Panc1 (cell line): ENCODE measurements at regions not wholly inside any gene's neighbourhood (a gene's known extent, or its start where the extent isn't known, plus 50 kb on each side); places are given as distances from the start of the nearest gene placed in this dataset.
A peak's percentile ranks its signal among the peaks of the same experiment; 100 is the strongest.

Experiments used
- ATAC-seq: fragments of 200-7000 bp; cut with Tn5 transposase; 2 replicates; pipeline ENCODE4 v1.9.1; 2020; ENCODE audit warnings: mild to moderate bottlenecking, moderate library complexity
- BruUV-seq: library from RNA; stranded (reverse); fragments of 400-500 nt; replicated peaks from 2 replicates; lab custom pipeline; 2021; lab: Mats Ljungman, UMichigan
- CTCF ChIA-PET: fragments of 300-600 bp; sonication (Branson Sonifier 250); formaldehyde crosslinking; loops from one replicate; lab custom pipeline; 2022; ENCODE audit warnings: antibody characterized with exemption; lab: Charles Lee
- POLR2A ChIA-PET: fragments of 300-600 bp; sonication (Branson Sonifier 250); formaldehyde crosslinking; loops from one replicate; lab custom pipeline; 2022; ENCODE audit warnings: antibody characterized with exemption; lab: Charles Lee
- DNase-seq: peaks from one replicate; pipeline ENCODE4 v3.0.0-alpha.2; 2010; ENCODE audit warnings: low read depth, low spot score
- H3K27ac ChIP-seq: 2 replicates; pipeline ENCODE4 v1.5.1; 2011; ENCODE audit warnings: mild to moderate bottlenecking, low read length, inconsistent platforms
- H3K27me3 ChIP-seq: fragments of 200-500 bp; sonication (Bioruptor generic); 2 replicates; pipeline ENCODE4 v1.6.0; 2014; ENCODE audit warnings: low read length, inconsistent platforms; ENCODE audit not compliant: control insufficient read depth, insufficient read depth
- H3K36me3 ChIP-seq: fragments of 200-500 bp; sonication (Bioruptor generic); 2 replicates; pipeline ENCODE4 v1.5.1; 2014; ENCODE audit warnings: inconsistent platforms, mild to moderate bottlenecking, low read length, moderate library complexity; ENCODE audit not compliant: control insufficient read depth, insufficient read depth
- H3K4me1 ChIP-seq: 2 replicates; pipeline ENCODE4 v1.5.1; 2011; ENCODE audit warnings: inconsistent platforms, mild to moderate bottlenecking, low read length, moderate library complexity; ENCODE audit not compliant: control insufficient read depth, insufficient read depth
- H3K4me3 ChIP-seq, 2 experiments: 2 replicates each; pipeline ENCODE4 v1.5.1; 2011 to 2012; ENCODE audit warnings: low read depth in 2 of 2, low read length in 2 of 2, mild to moderate bottlenecking in 2 of 2, inconsistent platforms in 1 of 2, moderate library complexity in 1 of 2
- H3K9me3 ChIP-seq: fragments of 200-500 bp; sonication (Bioruptor generic); 2 replicates; pipeline ENCODE4 v1.5.1; 2014; ENCODE audit warnings: low read depth, mild to moderate bottlenecking, inconsistent platforms, low read length, moderate library complexity; ENCODE audit not compliant: control insufficient read depth, insufficient read depth
- CTCF ChIP-seq: fragments of 450-650 bp; IDR thresholded peaks from 2 replicates; pipeline ENCODE4 v1.5.1; 2017; ENCODE audit warnings: mild to moderate bottlenecking
- POLR2AphosphoS5 ChIP-seq: IDR thresholded peaks from 2 replicates; pipeline ENCODE4 v1.6.1; 2012; ENCODE audit warnings: mild to moderate bottlenecking, low read depth, low read length, moderate library complexity
- REST ChIP-seq, 2 experiments: IDR thresholded peaks; 2 replicates each; pipeline ENCODE4 v1.6.1; 2011 to 2012; ENCODE audit warnings: low read depth in 2 of 2, control low read depth in 1 of 2, low read length in 1 of 2, mild to moderate bottlenecking in 1 of 2, moderate library complexity in 1 of 2; ENCODE audit not compliant: insufficient read depth in 1 of 2
- SIN3A ChIP-seq: IDR thresholded peaks from 2 replicates; pipeline ENCODE4 v1.6.1; 2012; ENCODE audit warnings: low read depth, mild to moderate bottlenecking, low read length, moderate library complexity, borderline replicate concordance; ENCODE audit not compliant: insufficient read depth
- TCF7L2 ChIP-seq: IDR thresholded peaks from 2 replicates; pipeline ENCODE4 v1.6.1; 2011; ENCODE audit warnings: mild to moderate bottlenecking, low read depth, low read length, inconsistent platforms
- in situ Hi-C: cut with HindIII; loops from 2 replicates; pipeline ENCODE4 v1.10.0; 2016; ENCODE audit warnings: low sequenced_read_pairs, low pct_unique_long_range_greater_than_20kb
- intact Hi-C: fragments of 100-400 bp; cut with micrococcal nuclease; formaldehyde crosslinking; loops from one replicate; pipeline ENCODE4 v1.10.0; 2022; ENCODE audit not compliant: unreplicated experiment

DNA sequence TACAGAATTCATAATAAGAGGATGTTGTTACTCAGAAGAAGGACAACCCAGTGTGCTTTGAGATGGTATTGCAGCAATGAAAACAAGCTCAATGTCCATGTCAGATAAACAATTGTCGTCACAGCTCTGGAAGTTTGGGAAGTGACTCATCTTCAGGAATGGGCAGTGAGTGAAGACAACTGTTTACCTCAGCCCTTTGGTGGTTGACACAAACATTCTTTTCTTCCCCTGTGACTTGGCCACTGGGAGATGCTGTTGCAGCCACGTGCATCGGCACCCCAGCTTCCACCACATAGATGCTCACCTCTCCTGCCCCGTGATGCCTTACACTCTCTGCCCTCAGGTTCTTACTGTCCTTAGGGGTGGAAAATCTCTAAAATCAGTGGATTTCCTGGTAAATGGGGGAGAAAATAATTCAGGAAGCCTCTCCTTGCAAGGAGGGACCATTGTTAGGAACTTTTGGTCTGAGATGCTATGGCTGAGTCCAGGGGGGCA lies 114.1 kb upstream of the GALNT15 start:
- DNase-seq (peak; percentile 95), ATAC-seq (peak; percentile 95)
- Histone ChIP-seq H3K9me3 (no peaks in the 10 kb centered on the region), H3K36me3 (no peaks in the 10 kb centered on the region), H3K4me1 (peaks cover 24% of the 10 kb centered on the region), H3K4me3 (peak overlapping the region in 1 of 2 experiments; percentile 26; a peak in 1 of 4 replicates), H3K27me3 (no peaks in the 10 kb centered on the region), H3K27ac (peak overlapping the region; percentile 80)
- POLR2A ChIA-PET: interaction anchor here (0.6 kb wide), 1 partner anchor 118 kb away, joined by 8 read pairs; no protein-coding TSS in a partner anchor
- in situ Hi-C loops: no loop called here
- BruUV-seq: no TSS peak
- intact Hi-C loops: no loop called here
- CTCF ChIA-PET: interaction anchor here (0.5 to 0.9 kb wide), 2 partner anchors 11 to 93 kb away, joined by 3 read pairs; no protein-coding TSS in a partner anchor
- TF ChIP-seq SIN3A (no peak), TCF7L2 (0 out of 2 replicates have a peak, but pooled peaks have one; percentile 15), CTCF (peak; percentile 62), POLR2AphosphoS5 (peak; percentile 73; the same call in 1 of the 2 replicates), REST (IDR thresholded peaks at IDR 0.05; ENCODE audit: insufficient read depth in 1 of 2, low read depth in 2 of 2, low read length in 1 of 2) (no peak)

DNA sequence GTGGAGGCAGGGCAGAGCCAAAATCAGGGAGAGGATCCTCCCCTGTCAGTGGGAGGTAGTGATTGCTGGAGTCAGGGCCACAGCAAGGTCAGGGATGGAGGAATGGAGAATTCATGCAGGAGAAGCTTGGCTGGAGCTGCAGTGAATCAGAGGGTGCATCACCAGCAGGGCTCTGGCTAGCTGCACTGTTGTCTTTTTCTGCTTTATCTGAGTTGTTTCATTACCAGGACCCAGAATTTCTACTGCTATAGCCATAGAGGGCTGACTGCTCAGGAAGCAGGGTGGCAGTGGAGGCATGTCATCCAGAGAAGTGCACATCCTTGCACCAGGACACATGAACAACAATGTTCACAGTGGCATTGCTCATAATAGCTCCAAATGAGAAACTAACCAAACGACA lies 113.5 kb upstream of the GALNT15 start:
- Histone ChIP-seq H3K27me3 (no peaks in the 10 kb centered on the region), H3K27ac (peak overlapping the region; percentile 80), H3K4me1 (peaks cover 20% of the 10 kb centered on the region), H3K9me3 (no peaks in the 10 kb centered on the region), H3K4me3 (no peak overlapping the region), H3K36me3 (no peaks in the 10 kb centered on the region)
- CTCF ChIA-PET: no interaction called here
- BruUV-seq: no TSS peak
- in situ Hi-C loops: no loop called here
- ATAC-seq (peak; percentile 55), DNase-seq (no peak)
- POLR2A ChIA-PET: interaction anchor here (0.6 to 0.7 kb wide), 2 partner anchors 31 to 118 kb away, joined by 3 to 8 read pairs; no protein-coding TSS in a partner anchor
- TF ChIP-seq CTCF: no peak
- TF ChIP-seq SIN3A: no peak
- no peak for TF ChIP-seq TCF7L2
- TF ChIP-seq REST (IDR thresholded peaks at IDR 0.05; ENCODE audit: insufficient read depth in 1 of 2, low read depth in 2 of 2, low read length in 1 of 2): no peak
- TF ChIP-seq POLR2AphosphoS5: no peak
- intact Hi-C loops: no loop called here
